BJ (cell line): ENCODE measurements at regions not wholly inside any gene's neighbourhood (a gene's known extent, or its start where the extent isn't known, plus 50 kb on each side); places are given as distances from the start of the nearest gene placed in this dataset.
A peak's percentile ranks its signal among the peaks of the same experiment; 100 is the strongest.

ENCODE experiments used
- CTCF ChIA-PET: fragments of 350-600 bp; formaldehyde crosslinking; extraction: SDS; loops from one replicate; lab custom pipeline; 2021; ENCODE audit warnings: antibody characterized with exemption, inconsistent platforms; lab: Yijun Ruan, JAX
- POLR2A ChIA-PET: fragments of 300-600 bp; sonication (Branson Sonifier 250); formaldehyde crosslinking; extraction: SDS; loops from one replicate; lab custom pipeline; 2021; ENCODE audit warnings: antibody characterized with exemption; lab: Charles Lee
- DNase-seq: peaks from one replicate; pipeline ENCODE4 v3.0.0-alpha.2; 2011; ENCODE audit warnings: low read depth
- H3K27me3 ChIP-seq: 2 replicates; pipeline ENCODE4 v1.6.0; 2011; ENCODE audit warnings: low read length; ENCODE audit not compliant: control insufficient read depth, insufficient read depth
- H3K36me3 ChIP-seq: 2 replicates; pipeline ENCODE4 v1.5.1; 2011; ENCODE audit warnings: low read length; ENCODE audit not compliant: control insufficient read depth, insufficient read depth
- H3K4me3 ChIP-seq: 2 replicates; pipeline ENCODE4 v1.5.1; 2011; ENCODE audit warnings: low read depth, mild to moderate bottlenecking, control low read depth, low read length
- CTCF ChIP-seq: IDR thresholded peaks from 2 replicates; pipeline ENCODE4 v1.5.1; 2011; ENCODE audit warnings: low read depth, mild to moderate bottlenecking, control low read depth, inconsistent platforms, low read length, moderate library complexity; ENCODE audit not compliant: insufficient read depth

- no peak for TF ChIP-seq CTCF
- peak; percentile 85 for DNase-seq
- H3K4me3 ChIP-seq: peak overlapping the region; percentile 35
- CTCF ChIA-PET: interaction anchor here (1.1 kb wide), 1 partner anchor 11 kb away, joined by 3 read pairs; no protein-coding TSS in a partner anchor
- no peaks in the 10 kb centered on the region for H3K36me3 ChIP-seq
- POLR2A ChIA-PET: interaction anchor here (0.5 to 0.9 kb wide), 7 partner anchors 14 to 221 kb away, joined by 3 to 4 read pairs (median 3); no protein-coding TSS in a partner anchor
- no peaks in the 10 kb centered on the region for H3K27me3 ChIP-seq
Measured at GRCh38 chr12:114903083-114903691, 219.2 kb upstream of the TBX3 start.

GRCh38 chr12:114902665-114903064, 218.7 kb upstream of the TBX3 start:
- no peaks in the 10 kb centered on the region for H3K27me3 ChIP-seq
- ChIA-PET CTCF (interaction anchor here (1.1 kb wide), 1 partner anchor 11 kb away, joined by 3 read pairs; no protein-coding TSS in a partner anchor), POLR2A (interaction anchor here (0.5 to 0.9 kb wide), 3 partner anchors 17 to 205 kb away, joined by 3 read pairs; no protein-coding TSS in a partner anchor)
- no peaks in the 10 kb centered on the region for H3K36me3 ChIP-seq
- no peak for TF ChIP-seq CTCF
- DNase-seq: no peak
- H3K4me3 ChIP-seq: no peak overlapping the region

- no peak for DNase-seq
- TF ChIP-seq CTCF: no peak
- POLR2A ChIA-PET: no interaction called here
- Histone ChIP-seq H3K4me3 (no peak overlapping the region), H3K36me3 (no peaks in the 10 kb centered on the region), H3K27me3 (no peaks in the 10 kb centered on the region)
- CTCF ChIA-PET: no interaction called here
Measured at GRCh38 chr12:114901316-114901715, 217.3 kb upstream of the TBX3 start.

GRCh38 chr12:114898159-114898558, 214.2 kb upstream of the TBX3 start:
- H3K36me3 ChIP-seq: no peaks in the 10 kb centered on the region
- H3K27me3 ChIP-seq: no peaks in the 10 kb centered on the region
- H3K4me3 ChIP-seq: no peak overlapping the region
- CTCF ChIA-PET: interaction anchor here (0.6 kb wide), 1 partner anchor 215 kb away, joined by 3 read pairs; no protein-coding TSS in a partner anchor
- no peak for TF ChIP-seq CTCF
- no peak for DNase-seq
- POLR2A ChIA-PET: interaction anchor here (0.6 kb wide), 2 partner anchors 29 to 186 kb away, joined by 5 to 9 read pairs; no protein-coding TSS in a partner anchor

- Histone ChIP-seq H3K36me3 (no peaks in the 10 kb centered on the region), H3K4me3 (no peak overlapping the region), H3K27me3 (no peaks in the 10 kb centered on the region)
- CTCF ChIA-PET: interaction anchor here (1.1 to 1.3 kb wide), 3 partner anchors 10 to 227 kb away, joined by 3 read pairs; no protein-coding TSS in a partner anchor
- no peak for TF ChIP-seq CTCF
- POLR2A ChIA-PET: no interaction called here
- DNase-seq: no peak
Measured at GRCh38 chr12:114895827-114896226, 211.9 kb upstream of the TBX3 start.
